Neural cell (in vitro differentiated cells): ENCODE measurements at regions not wholly inside any gene's neighbourhood (a gene's known extent, or its start where the extent isn't known, plus 50 kb on each side); places are given as distances from the start of the nearest gene placed in this dataset.

ENCODE experiments used
- EZH2 ChIP-seq: fragments of 200-600, 300-800 bp; shearing (Covaris generic), sonication (generic); IDR thresholded peaks from 2 replicates; pipeline ENCODE4 v1.6.1; 2014; ENCODE audit warnings: antibody characterized with exemption, low read length, borderline replicate concordance, mild to moderate bottlenecking; ENCODE audit not compliant: insufficient read depth, poor library complexity, severe bottlenecking
- POLR2AphosphoS5 ChIP-seq: IDR thresholded peaks from 2 replicates; pipeline ENCODE4 v1.6.1; 2012
- RAD21 ChIP-seq: fragments of 450-650 bp; conservative IDR thresholded peaks from 2 replicates; pipeline ENCODE4 v1.6.1; 2014; ENCODE audit warnings: antibody characterized with exemption, mild to moderate bottlenecking, moderate library complexity
- SMC3 ChIP-seq: fragments of 450-650 bp; conservative IDR thresholded peaks from 2 replicates; pipeline ENCODE4 v1.6.1; 2014; ENCODE audit warnings: antibody characterized with exemption, mild to moderate bottlenecking, moderate library complexity; ENCODE audit not compliant: poor library complexity
- TAF1 ChIP-seq: IDR thresholded peaks from 2 replicates; pipeline ENCODE4 v1.6.1; 2012; ENCODE audit warnings: low read depth
- TF ChIP-seq, protein P1 (sequence below): fragments of 450-650 bp; IDR thresholded peaks from 2 replicates; pipeline ENCODE4 v1.5.1; 2014; ENCODE audit warnings: antibody characterized with exemption, mild to moderate bottlenecking, moderate library complexity; ENCODE audit not compliant: poor library complexity, severe bottlenecking
- TF ChIP-seq, protein P2 (sequence below): IDR thresholded peaks from 2 replicates; pipeline ENCODE4 v1.6.1; 2012; ENCODE audit warnings: borderline replicate concordance

DNA sequence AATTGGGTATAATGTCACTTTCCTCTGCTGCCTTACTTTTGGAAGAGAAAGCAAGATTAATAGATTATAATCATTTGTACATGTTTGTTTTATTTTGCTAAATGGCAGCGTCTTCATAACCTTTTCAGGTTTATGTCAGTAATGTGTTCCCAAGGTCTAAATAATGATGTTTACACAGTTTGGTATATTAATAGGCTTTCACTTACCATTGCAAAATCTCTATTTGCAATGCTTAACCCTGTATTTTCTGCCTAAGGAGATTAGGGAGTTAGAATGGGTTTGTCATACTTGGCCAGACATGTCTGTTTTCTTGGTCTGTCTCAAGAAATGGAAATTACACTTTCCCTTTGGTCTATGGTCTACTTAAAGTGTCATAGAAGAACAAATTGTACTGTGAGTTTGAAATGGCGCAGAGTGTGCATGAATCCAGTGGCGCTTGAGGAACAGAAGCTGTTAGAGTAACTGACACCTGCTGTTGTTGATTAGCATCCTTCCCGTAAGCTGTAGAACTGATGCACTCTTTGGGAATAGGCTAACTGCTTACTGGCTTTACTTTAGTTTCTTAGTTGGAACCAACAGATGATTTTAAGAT, 261.1 kb downstream of the SAMD5 start:
- TF ChIP-seq EZH2 (no peak), TAF1 (no peak), POLR2AphosphoS5 (peak; percentile 79), SMC3 (peak; percentile 11), RAD21 (no peak)
- TF ChIP-seq, protein P1, sequence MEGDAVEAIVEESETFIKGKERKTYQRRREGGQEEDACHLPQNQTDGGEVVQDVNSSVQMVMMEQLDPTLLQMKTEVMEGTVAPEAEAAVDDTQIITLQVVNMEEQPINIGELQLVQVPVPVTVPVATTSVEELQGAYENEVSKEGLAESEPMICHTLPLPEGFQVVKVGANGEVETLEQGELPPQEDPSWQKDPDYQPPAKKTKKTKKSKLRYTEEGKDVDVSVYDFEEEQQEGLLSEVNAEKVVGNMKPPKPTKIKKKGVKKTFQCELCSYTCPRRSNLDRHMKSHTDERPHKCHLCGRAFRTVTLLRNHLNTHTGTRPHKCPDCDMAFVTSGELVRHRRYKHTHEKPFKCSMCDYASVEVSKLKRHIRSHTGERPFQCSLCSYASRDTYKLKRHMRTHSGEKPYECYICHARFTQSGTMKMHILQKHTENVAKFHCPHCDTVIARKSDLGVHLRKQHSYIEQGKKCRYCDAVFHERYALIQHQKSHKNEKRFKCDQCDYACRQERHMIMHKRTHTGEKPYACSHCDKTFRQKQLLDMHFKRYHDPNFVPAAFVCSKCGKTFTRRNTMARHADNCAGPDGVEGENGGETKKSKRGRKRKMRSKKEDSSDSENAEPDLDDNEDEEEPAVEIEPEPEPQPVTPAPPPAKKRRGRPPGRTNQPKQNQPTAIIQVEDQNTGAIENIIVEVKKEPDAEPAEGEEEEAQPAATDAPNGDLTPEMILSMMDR = no peak
- TF ChIP-seq, protein P2, sequence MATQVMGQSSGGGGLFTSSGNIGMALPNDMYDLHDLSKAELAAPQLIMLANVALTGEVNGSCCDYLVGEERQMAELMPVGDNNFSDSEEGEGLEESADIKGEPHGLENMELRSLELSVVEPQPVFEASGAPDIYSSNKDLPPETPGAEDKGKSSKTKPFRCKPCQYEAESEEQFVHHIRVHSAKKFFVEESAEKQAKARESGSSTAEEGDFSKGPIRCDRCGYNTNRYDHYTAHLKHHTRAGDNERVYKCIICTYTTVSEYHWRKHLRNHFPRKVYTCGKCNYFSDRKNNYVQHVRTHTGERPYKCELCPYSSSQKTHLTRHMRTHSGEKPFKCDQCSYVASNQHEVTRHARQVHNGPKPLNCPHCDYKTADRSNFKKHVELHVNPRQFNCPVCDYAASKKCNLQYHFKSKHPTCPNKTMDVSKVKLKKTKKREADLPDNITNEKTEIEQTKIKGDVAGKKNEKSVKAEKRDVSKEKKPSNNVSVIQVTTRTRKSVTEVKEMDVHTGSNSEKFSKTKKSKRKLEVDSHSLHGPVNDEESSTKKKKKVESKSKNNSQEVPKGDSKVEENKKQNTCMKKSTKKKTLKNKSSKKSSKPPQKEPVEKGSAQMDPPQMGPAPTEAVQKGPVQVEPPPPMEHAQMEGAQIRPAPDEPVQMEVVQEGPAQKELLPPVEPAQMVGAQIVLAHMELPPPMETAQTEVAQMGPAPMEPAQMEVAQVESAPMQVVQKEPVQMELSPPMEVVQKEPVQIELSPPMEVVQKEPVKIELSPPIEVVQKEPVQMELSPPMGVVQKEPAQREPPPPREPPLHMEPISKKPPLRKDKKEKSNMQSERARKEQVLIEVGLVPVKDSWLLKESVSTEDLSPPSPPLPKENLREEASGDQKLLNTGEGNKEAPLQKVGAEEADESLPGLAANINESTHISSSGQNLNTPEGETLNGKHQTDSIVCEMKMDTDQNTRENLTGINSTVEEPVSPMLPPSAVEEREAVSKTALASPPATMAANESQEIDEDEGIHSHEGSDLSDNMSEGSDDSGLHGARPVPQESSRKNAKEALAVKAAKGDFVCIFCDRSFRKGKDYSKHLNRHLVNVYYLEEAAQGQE = peak; percentile 21
